ENCODE measurements at regions not wholly inside any gene's neighbourhood (a gene's known extent, or its start where the extent isn't known, plus 50 kb on each side); places are given as distances from the start of the nearest gene placed in this dataset.

DNA sequence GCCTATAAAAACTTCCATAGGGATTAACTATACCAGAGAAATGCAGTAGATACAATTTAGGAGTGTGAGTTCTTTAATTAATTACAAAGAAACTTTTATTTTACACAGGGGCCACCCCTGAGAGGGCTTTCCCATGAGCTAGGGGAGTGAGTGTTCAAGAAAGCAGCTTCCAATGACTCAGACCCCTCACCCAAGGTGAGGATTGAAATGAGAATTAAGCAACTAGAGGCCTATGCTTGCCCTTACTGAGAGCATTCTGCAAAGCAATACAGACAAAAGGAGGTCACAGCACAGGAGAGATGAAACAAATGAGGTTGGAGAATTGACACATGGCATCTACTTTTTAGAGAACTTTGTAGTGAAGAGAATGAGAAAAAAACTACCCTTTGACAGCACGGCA lies 301.8 kb downstream of the WDR11 start:
- intact Hi-C loops (cut with micrococcal nuclease): no loop called here
- no peak for DNase-seq
- no peaks in the 10 kb centered on the region for H3K36me3 Mint-ChIP-seq
- no peak overlapping the region for H3K27ac Mint-ChIP-seq
- no peaks in the 10 kb centered on the region for H3K27me3 ChIP-seq (ENCODE audit: insufficient read depth, low read length)
- no peaks in the 10 kb centered on the region for H3K4me1 ChIP-seq (ENCODE audit: insufficient read depth, low read length)
- POLR2A ChIA-PET (ENCODE audit: partially characterized antibody): no interaction called here
- no peaks in the 10 kb centered on the region for H3K36me3 ChIP-seq (ENCODE audit: insufficient read depth, low read length)
- no peaks in the 10 kb centered on the region for H3K4me1 Mint-ChIP-seq
- no peak overlapping the region for H3K4me3 Mint-ChIP-seq
- H3K4me3 ChIP-seq (ENCODE audit: low read length in 2 of 2): no peak overlapping the region
- H3K9me3 ChIP-seq (ENCODE audit: control insufficient read depth in 1 of 2, low read length in 2 of 2): no peaks in the 10 kb centered on the region
- no peak overlapping the region for H3K27ac ChIP-seq (ENCODE audit: low read depth, low read length)
- H3K9me3 Mint-ChIP-seq: peaks cover 2 to 9% (median 4%) of the 10 kb centered on the region in 8 donors
- peaks cover 4 to 7% of the 10 kb centered on the region in 2 donors for H3K27me3 Mint-ChIP-seq
- CTCF ChIA-PET (ENCODE audit: partially characterized antibody): no interaction called here

DNA sequence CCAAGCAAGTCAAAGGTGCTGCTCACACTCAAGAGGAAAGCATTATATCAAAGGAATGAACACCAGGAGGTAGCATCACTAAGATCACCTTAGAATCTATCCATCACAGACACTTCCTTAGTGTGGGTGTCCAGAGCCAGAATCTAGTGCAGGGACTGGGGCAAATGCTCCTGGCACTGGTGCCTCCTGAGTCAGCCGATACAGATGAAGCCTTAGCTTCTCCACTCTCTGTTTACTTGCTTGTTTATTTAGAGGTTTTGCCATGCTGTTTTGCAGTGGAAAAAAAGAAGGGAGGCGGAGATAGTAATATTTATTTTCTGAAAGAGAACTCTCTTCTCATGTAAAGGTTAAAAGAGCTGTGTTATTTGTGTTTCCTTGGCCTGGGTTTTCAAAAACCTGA lies 303.1 kb downstream of the WDR11 start:
- DNase-seq: no peak
- no peak overlapping the region for H3K27ac Mint-ChIP-seq
- POLR2A ChIA-PET (ENCODE audit: partially characterized antibody): no interaction called here

DNA sequence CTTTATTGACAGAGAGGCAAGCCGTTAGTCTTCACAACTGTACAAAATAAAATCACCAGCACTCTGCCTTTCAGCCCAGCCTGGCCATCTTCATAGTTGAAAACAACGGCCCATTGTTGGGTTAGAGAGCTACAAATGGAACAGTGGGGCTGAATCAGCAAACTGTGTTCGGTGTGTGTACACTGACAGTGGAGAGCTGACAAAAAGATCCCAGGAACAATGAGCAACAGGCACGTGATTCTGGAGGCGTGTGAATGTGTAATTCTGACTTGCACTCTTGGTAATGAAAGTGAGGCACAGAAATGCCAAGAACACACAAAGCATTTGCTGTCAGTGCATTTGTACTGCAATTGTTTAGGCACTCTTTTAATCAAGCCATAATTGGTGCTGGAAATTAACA lies 303.7 kb downstream of the WDR11 start:
- Histone ChIP-seq H3K27ac (ENCODE audit: low read depth, low read length) (no peak overlapping the region), H3K9me3 (ENCODE audit: control insufficient read depth in 1 of 2, low read length in 2 of 2) (no peaks in the 10 kb centered on the region), H3K4me1 (ENCODE audit: insufficient read depth, low read length) (no peaks in the 10 kb centered on the region), H3K4me3 (ENCODE audit: low read length in 2 of 2) (no peak overlapping the region), H3K36me3 (ENCODE audit: insufficient read depth, low read length) (no peaks in the 10 kb centered on the region), H3K27me3 (ENCODE audit: insufficient read depth, low read length) (no peaks in the 10 kb centered on the region)
- no peak for DNase-seq
- H3K4me3 Mint-ChIP-seq: no peak overlapping the region
- intact Hi-C loops (cut with micrococcal nuclease): no loop called here
- H3K9me3 Mint-ChIP-seq: peaks cover 2 to 9% (median 4%) of the 10 kb centered on the region in 8 donors
- ChIA-PET CTCF (ENCODE audit: partially characterized antibody) (no interaction called here), POLR2A (ENCODE audit: partially characterized antibody) (no interaction called here)
- H3K27me3 Mint-ChIP-seq: peaks cover 4 to 7% of the 10 kb centered on the region in 2 donors
- no peaks in the 10 kb centered on the region for H3K4me1 Mint-ChIP-seq
- H3K36me3 Mint-ChIP-seq: no peaks in the 10 kb centered on the region
- no peak overlapping the region for H3K27ac Mint-ChIP-seq

More for the DNA sequence above, 303.1 kb downstream of the WDR11 start:
- peaks cover 2 to 9% (median 4%) of the 10 kb centered on the region in 8 donors for H3K9me3 Mint-ChIP-seq
- no peaks in the 10 kb centered on the region for H3K4me1 ChIP-seq (ENCODE audit: insufficient read depth, low read length)
- no peaks in the 10 kb centered on the region for H3K36me3 ChIP-seq (ENCODE audit: insufficient read depth, low read length)
- no peak overlapping the region for H3K4me3 ChIP-seq (ENCODE audit: low read length in 2 of 2)
- intact Hi-C loops (cut with micrococcal nuclease): no loop called here
- H3K27me3 Mint-ChIP-seq: peaks cover 4 to 7% of the 10 kb centered on the region in 2 donors
- H3K36me3 Mint-ChIP-seq: no peaks in the 10 kb centered on the region
- no peaks in the 10 kb centered on the region for H3K4me1 Mint-ChIP-seq
- CTCF ChIA-PET (ENCODE audit: partially characterized antibody): no interaction called here
- no peak overlapping the region for H3K4me3 Mint-ChIP-seq
- no peaks in the 10 kb centered on the region for H3K9me3 ChIP-seq (ENCODE audit: control insufficient read depth in 1 of 2, low read length in 2 of 2)
- no peaks in the 10 kb centered on the region for H3K27me3 ChIP-seq (ENCODE audit: insufficient read depth, low read length)
- H3K27ac ChIP-seq (ENCODE audit: low read depth, low read length): no peak overlapping the region

DNA sequence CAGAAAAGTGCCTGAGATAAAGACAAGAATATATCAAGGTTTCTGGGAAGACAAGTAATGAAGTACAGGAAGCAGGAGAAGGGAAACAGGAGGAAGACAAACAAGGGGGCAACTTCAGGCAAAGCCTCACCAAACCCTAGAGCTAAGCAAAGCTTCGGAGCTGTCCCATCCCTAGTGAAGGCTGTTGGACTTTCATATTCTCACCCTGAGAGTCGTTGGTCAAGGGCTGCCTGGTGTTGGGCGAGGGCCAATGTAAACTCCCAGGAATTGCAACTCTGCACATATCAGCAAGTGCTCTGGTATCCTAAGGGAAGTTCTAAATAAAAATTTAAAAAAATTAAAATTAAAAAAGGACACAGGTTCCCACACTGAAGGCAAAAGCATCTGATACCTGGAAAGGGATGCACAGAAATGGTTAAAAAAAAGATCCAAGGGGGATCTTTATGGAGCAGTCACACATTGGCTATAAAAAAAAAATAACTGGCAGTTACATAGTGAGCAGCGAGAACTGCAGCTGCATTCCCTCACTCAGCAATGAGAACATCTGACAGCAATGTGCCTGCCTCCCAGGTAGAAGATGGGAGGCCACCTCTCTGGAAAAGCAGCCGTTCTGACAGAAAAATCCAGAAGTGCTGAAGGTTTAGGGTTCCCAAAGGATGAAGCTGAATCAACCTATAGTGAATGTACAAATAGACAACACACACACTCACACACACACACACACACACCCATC lies 304.7 kb downstream of the WDR11 start:
- no peak overlapping the region for H3K4me3 Mint-ChIP-seq
- CTCF ChIA-PET (ENCODE audit: partially characterized antibody): no interaction called here

DNA sequence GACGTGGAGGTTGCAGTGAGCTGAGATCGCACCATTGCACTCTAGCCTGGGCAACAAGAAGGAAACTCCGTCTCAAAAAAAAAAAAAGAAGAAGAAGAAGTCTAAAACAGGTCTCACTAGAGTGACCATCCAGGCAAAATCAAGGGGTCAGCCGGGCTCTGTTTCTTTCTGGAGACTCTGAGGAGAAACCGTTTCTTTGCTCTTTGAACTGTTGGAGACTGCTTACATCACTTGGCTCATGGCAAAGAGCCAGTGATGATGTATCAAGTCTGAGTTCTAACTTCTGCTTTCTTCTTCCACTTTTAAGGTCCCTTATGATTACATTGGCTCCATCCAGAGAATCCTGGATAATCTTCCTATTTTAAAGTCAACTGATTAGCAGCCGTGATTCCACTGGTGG lies 306.8 kb downstream of the WDR11 start:
- Histone ChIP-seq H3K4me3 (ENCODE audit: low read length in 2 of 2) (no peak overlapping the region), H3K27ac (ENCODE audit: low read depth, low read length) (no peak overlapping the region), H3K27me3 (ENCODE audit: insufficient read depth, low read length) (no peaks in the 10 kb centered on the region), H3K4me1 (ENCODE audit: insufficient read depth, low read length) (no peaks in the 10 kb centered on the region), H3K9me3 (ENCODE audit: control insufficient read depth in 1 of 2, low read length in 2 of 2) (no peaks in the 10 kb centered on the region), H3K36me3 (ENCODE audit: insufficient read depth, low read length) (no peaks in the 10 kb centered on the region)
- intact Hi-C loops (cut with micrococcal nuclease): no loop called here
- POLR2A ChIA-PET (ENCODE audit: partially characterized antibody): no interaction called here
- no peaks in the 10 kb centered on the region for H3K4me1 Mint-ChIP-seq
- no peak overlapping the region for H3K27ac Mint-ChIP-seq
- no peak for DNase-seq
- H3K9me3 Mint-ChIP-seq: peaks cover 0 to 11% (median under 1%) of the 10 kb centered on the region in 8 donors
- H3K27me3 Mint-ChIP-seq: peaks cover 0 to 2% of the 10 kb centered on the region in 2 donors
- no peak overlapping the region for H3K4me3 Mint-ChIP-seq
- CTCF ChIA-PET (ENCODE audit: partially characterized antibody): no interaction called here
- H3K36me3 Mint-ChIP-seq: no peaks in the 10 kb centered on the region

More for the DNA sequence above, 304.7 kb downstream of the WDR11 start:
- Histone ChIP-seq H3K27me3 (ENCODE audit: insufficient read depth, low read length) (no peaks in the 10 kb centered on the region), H3K4me3 (ENCODE audit: low read length in 2 of 2) (no peak overlapping the region), H3K36me3 (ENCODE audit: insufficient read depth, low read length) (no peaks in the 10 kb centered on the region), H3K9me3 (ENCODE audit: control insufficient read depth in 1 of 2, low read length in 2 of 2) (no peaks in the 10 kb centered on the region), H3K4me1 (ENCODE audit: insufficient read depth, low read length) (no peaks in the 10 kb centered on the region), H3K27ac (ENCODE audit: low read depth, low read length) (no peak overlapping the region)
- POLR2A ChIA-PET (ENCODE audit: partially characterized antibody): no interaction called here
- Mint-ChIP-seq H3K27ac (no peak overlapping the region), H3K36me3 (no peaks in the 10 kb centered on the region), H3K9me3 (peaks cover 2 to 9% (median 4%) of the 10 kb centered on the region in 8 donors), H3K4me1 (no peaks in the 10 kb centered on the region), H3K27me3 (peaks cover 4 to 7% of the 10 kb centered on the region in 2 donors)
- intact Hi-C loops (cut with micrococcal nuclease): no loop called here
- no peak for DNase-seq

DNA sequence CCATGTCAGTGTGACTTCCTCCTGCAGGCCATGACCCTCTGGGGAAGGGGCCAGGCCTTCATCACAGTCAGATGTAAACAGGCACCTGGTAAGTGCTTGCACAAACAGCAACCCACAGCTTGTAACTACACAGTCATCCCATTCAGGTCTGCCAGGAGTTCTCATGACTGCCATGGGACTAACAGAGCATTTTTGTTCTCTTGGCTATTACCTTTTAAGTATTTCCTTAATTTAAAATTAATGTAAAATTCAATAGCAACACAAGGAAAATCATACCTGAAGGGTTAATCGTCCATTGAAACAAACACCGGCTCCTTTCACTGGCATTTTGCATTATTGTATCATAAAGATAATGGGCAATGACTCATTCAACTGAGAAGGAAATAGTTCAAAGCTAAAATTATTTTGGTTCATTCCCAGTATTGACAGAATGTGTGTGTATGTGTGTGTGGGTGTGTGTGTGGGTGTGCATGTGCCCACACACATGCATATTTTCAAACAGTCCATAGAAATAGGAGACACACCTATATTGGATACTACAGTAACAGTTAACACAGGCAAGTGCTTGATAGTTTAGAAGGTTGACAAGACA lies 307.9 kb downstream of the WDR11 start:
- intact Hi-C loops (cut with micrococcal nuclease): no loop called here
- H3K4me1 ChIP-seq (ENCODE audit: insufficient read depth, low read length): no peaks in the 10 kb centered on the region
- H3K4me3 Mint-ChIP-seq: no peak overlapping the region
- H3K9me3 Mint-ChIP-seq: peaks cover 0 to 8% (median 2%) of the 10 kb centered on the region in 8 donors
- no peak overlapping the region for H3K27ac Mint-ChIP-seq
- no peaks in the 10 kb centered on the region for H3K27me3 ChIP-seq (ENCODE audit: insufficient read depth, low read length)
- POLR2A ChIA-PET (ENCODE audit: partially characterized antibody): no interaction called here
- no peaks in the 10 kb centered on the region for H3K9me3 ChIP-seq (ENCODE audit: control insufficient read depth in 1 of 2, low read length in 2 of 2)
- CTCF ChIA-PET (ENCODE audit: partially characterized antibody): no interaction called here
- no peak overlapping the region for H3K27ac ChIP-seq (ENCODE audit: low read depth, low read length)
- no peaks in the 10 kb centered on the region for H3K4me1 Mint-ChIP-seq
- no peaks in the 10 kb centered on the region for H3K36me3 ChIP-seq (ENCODE audit: insufficient read depth, low read length)
- H3K27me3 Mint-ChIP-seq: peaks cover 0 to under 1% of the 10 kb centered on the region in 2 donors
- no peaks in the 10 kb centered on the region for H3K36me3 Mint-ChIP-seq
- no peak for DNase-seq
- H3K4me3 ChIP-seq (ENCODE audit: low read length in 2 of 2): no peak overlapping the region

DNA sequence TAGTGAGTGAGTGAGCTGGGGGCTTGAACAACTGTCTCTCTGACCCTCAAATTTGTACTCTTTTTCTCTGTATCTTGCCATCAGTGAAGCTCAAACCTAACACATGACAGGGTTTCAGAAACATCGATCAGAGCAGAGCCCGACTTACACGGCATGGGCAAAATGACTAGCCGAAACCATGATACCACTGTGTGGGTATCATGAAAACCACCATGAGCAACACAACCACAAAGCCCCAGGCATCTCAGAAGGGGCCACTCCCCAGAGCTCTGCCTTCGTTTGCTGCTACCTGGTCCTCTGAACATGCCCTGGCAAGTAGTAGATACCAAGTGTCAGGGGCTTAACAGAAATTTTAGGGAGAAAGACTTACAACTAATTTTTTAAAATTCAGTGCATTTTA lies 308.5 kb downstream of the WDR11 start:
- Histone ChIP-seq H3K9me3 (ENCODE audit: control insufficient read depth in 1 of 2, low read length in 2 of 2) (no peaks in the 10 kb centered on the region), H3K36me3 (ENCODE audit: insufficient read depth, low read length) (no peaks in the 10 kb centered on the region), H3K27me3 (ENCODE audit: insufficient read depth, low read length) (no peaks in the 10 kb centered on the region), H3K27ac (ENCODE audit: low read depth, low read length) (no peak overlapping the region), H3K4me3 (ENCODE audit: low read length in 2 of 2) (no peak overlapping the region), H3K4me1 (ENCODE audit: insufficient read depth, low read length) (no peaks in the 10 kb centered on the region)
- ChIA-PET POLR2A (ENCODE audit: partially characterized antibody) (no interaction called here), CTCF (ENCODE audit: partially characterized antibody) (no interaction called here)
- intact Hi-C loops (cut with micrococcal nuclease): no loop called here
- Mint-ChIP-seq H3K36me3 (no peaks in the 10 kb centered on the region), H3K27ac (no peak overlapping the region), H3K4me3 (no peak overlapping the region), H3K4me1 (no peaks in the 10 kb centered on the region), H3K9me3 (peaks cover 0 to 8% (median 2%) of the 10 kb centered on the region in 8 donors), H3K27me3 (no peaks in the 10 kb centered on the region)
- no peak for DNase-seq

Measured in CD4-positive, alpha-beta memory T cell (primary cell).